GM23338 (cell line): ENCODE measurements at regions not wholly inside any gene's neighbourhood (a gene's known extent, or its start where the extent isn't known, plus 50 kb on each side); places are given as distances from the start of the nearest gene placed in this dataset.

Experiments used
- CREB1 ChIP-seq: fragments of 250-450 bp; sonication (Bioruptor Pico); IDR thresholded peaks from 2 replicates; pipeline ENCODE4 v1.5.0; 2020; ENCODE audit warnings: low read depth, mild to moderate bottlenecking, moderate library complexity
- CTCF ChIP-seq, 2 experiments: fragments of 200-600 bp in 1 of 2; sonication (generic) in 1 of 2; conservative IDR thresholded peaks; 2 replicates each; pipeline versions ENCODE4 v1.5.1 to v1.6.1; 2016 to 2017; ENCODE audit warnings: antibody characterized with exemption in 2 of 2, low read depth in 2 of 2, mild to moderate bottlenecking in 2 of 2, moderate library complexity in 1 of 2
- EZH2 ChIP-seq: fragments of 200-600 bp; sonication (generic); IDR thresholded peaks from one replicate; pipeline ENCODE4 v1.8.0; 2017; ENCODE audit warnings: antibody characterized with exemption, mild to moderate bottlenecking, low read depth; ENCODE audit not compliant: unreplicated experiment
- EZH2phosphoT487 ChIP-seq: fragments of 200-600 bp; sonication (generic); IDR thresholded peaks from one replicate; pipeline ENCODE4 v1.8.1; 2018; ENCODE audit warnings: antibody characterized with exemption; ENCODE audit not compliant: unreplicated experiment
- JUNB ChIP-seq: IDR thresholded peaks from one replicate; pipeline ENCODE4 v1.6.1; 2016; ENCODE audit warnings: antibody characterized with exemption; ENCODE audit not compliant: unreplicated experiment
- POLR2AphosphoS5 ChIP-seq: IDR thresholded peaks from 2 replicates; pipeline ENCODE4 v1.6.1; 2016; ENCODE audit warnings: antibody characterized with exemption, low read depth
- STAT1 ChIP-seq: IDR thresholded peaks from one replicate; pipeline ENCODE4 v1.6.1; 2016; ENCODE audit warnings: antibody characterized with exemption; ENCODE audit not compliant: unreplicated experiment
- ZNF114 ChIP-seq: fragments of 250-450 bp; sonication (Bioruptor Pico); IDR thresholded peaks from 2 replicates; pipeline ENCODE4 v1.5.0; 2020; ENCODE audit warnings: mild to moderate bottlenecking, moderate library complexity
- ZNF331 ChIP-seq: fragments of 250-450 bp; sonication (Bioruptor Pico); IDR thresholded peaks from 2 replicates; pipeline ENCODE4 v1.5.0; 2020; ENCODE audit warnings: low read depth, mild to moderate bottlenecking, moderate library complexity
- TF ChIP-seq, protein P1 (sequence below): IDR thresholded peaks from one replicate; pipeline ENCODE4 v1.6.1; 2018; ENCODE audit warnings: antibody characterized with exemption; ENCODE audit not compliant: unreplicated experiment

- TF ChIP-seq POLR2AphosphoS5 (no peak), CTCF (conservative IDR thresholded peaks at IDR 0.05; ENCODE audit: low read depth in 2 of 2) (no peak), EZH2phosphoT487 (no peak), EZH2 (no peak), ZNF114 (CRISPR knock-in tag) (no peak), ZNF331 (CRISPR knock-in tag) (no peak), CREB1 (CRISPR knock-in tag) (no peak), JUNB (no peak), STAT1 (no peak)
- TF ChIP-seq, protein P1, sequence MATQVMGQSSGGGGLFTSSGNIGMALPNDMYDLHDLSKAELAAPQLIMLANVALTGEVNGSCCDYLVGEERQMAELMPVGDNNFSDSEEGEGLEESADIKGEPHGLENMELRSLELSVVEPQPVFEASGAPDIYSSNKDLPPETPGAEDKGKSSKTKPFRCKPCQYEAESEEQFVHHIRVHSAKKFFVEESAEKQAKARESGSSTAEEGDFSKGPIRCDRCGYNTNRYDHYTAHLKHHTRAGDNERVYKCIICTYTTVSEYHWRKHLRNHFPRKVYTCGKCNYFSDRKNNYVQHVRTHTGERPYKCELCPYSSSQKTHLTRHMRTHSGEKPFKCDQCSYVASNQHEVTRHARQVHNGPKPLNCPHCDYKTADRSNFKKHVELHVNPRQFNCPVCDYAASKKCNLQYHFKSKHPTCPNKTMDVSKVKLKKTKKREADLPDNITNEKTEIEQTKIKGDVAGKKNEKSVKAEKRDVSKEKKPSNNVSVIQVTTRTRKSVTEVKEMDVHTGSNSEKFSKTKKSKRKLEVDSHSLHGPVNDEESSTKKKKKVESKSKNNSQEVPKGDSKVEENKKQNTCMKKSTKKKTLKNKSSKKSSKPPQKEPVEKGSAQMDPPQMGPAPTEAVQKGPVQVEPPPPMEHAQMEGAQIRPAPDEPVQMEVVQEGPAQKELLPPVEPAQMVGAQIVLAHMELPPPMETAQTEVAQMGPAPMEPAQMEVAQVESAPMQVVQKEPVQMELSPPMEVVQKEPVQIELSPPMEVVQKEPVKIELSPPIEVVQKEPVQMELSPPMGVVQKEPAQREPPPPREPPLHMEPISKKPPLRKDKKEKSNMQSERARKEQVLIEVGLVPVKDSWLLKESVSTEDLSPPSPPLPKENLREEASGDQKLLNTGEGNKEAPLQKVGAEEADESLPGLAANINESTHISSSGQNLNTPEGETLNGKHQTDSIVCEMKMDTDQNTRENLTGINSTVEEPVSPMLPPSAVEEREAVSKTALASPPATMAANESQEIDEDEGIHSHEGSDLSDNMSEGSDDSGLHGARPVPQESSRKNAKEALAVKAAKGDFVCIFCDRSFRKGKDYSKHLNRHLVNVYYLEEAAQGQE: no peak
Measured at GRCh38 chr20:60209048-60209447, 250.8 kb downstream of the CDH26 start.
